BE2C (cell line): ENCODE measurements at regions not wholly inside any gene's neighbourhood (a gene's known extent, or its start where the extent isn't known, plus 50 kb on each side); places are given as distances from the start of the nearest gene placed in this dataset.

Experiments
- DNase-seq: peaks from one replicate; pipeline ENCODE4 v3.0.0-alpha.2; 2020
- H3K27me3 ChIP-seq: fragments of 250-450 bp; sonication (Bioruptor Pico); 2 replicates; pipeline ENCODE4 v1.5.1; 2020; ENCODE audit warnings: mild to moderate bottlenecking
- H3K36me3 ChIP-seq: fragments of 250-450 bp; sonication (Bioruptor Pico); 2 replicates; pipeline ENCODE4 v1.5.1; 2020; ENCODE audit warnings: mild to moderate bottlenecking
- H3K4me1 ChIP-seq: fragments of 250-450 bp; sonication (Bioruptor Pico); 2 replicates; pipeline ENCODE4 v1.5.1; 2020
- H3K4me3 ChIP-seq: 2 replicates; pipeline ENCODE4 v1.5.1; 2011; ENCODE audit warnings: low read depth, low read length
- H3K9me3 ChIP-seq: fragments of 250-450 bp; sonication (Bioruptor Pico); 2 replicates; pipeline ENCODE4 v1.5.1; 2020
- TF ChIP-seq, protein P1 (sequence below): IDR thresholded peaks from 2 replicates; pipeline ENCODE4 v1.5.1; 2012; ENCODE audit warnings: mild to moderate bottlenecking, low read depth, low read length

DNA sequence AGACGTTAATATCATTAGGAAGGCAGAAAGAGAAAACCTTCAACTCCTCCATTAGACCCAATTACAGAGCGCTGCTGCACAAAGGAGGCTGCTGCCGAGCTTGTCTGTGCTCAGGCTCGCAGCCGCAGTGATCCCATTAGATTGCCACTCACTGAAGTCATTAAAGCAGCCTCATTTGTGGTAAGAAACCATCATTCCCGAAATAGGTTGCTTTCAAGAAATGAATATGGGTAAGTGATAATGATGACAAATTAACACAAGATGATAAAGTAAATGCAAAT lies 137.2 kb downstream of the CAVIN4 start:
- H3K4me3 ChIP-seq, result no peak overlapping the region
- DNase-seq, result no peak
- H3K9me3 ChIP-seq, result no peaks in the 10 kb centered on the region
- no peaks in the 10 kb centered on the region for H3K4me1 ChIP-seq
- no peaks in the 10 kb centered on the region for H3K36me3 ChIP-seq
- H3K27me3 ChIP-seq, result no peaks in the 10 kb centered on the region
- TF ChIP-seq, protein P1, sequence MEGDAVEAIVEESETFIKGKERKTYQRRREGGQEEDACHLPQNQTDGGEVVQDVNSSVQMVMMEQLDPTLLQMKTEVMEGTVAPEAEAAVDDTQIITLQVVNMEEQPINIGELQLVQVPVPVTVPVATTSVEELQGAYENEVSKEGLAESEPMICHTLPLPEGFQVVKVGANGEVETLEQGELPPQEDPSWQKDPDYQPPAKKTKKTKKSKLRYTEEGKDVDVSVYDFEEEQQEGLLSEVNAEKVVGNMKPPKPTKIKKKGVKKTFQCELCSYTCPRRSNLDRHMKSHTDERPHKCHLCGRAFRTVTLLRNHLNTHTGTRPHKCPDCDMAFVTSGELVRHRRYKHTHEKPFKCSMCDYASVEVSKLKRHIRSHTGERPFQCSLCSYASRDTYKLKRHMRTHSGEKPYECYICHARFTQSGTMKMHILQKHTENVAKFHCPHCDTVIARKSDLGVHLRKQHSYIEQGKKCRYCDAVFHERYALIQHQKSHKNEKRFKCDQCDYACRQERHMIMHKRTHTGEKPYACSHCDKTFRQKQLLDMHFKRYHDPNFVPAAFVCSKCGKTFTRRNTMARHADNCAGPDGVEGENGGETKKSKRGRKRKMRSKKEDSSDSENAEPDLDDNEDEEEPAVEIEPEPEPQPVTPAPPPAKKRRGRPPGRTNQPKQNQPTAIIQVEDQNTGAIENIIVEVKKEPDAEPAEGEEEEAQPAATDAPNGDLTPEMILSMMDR, result no peak

DNA sequence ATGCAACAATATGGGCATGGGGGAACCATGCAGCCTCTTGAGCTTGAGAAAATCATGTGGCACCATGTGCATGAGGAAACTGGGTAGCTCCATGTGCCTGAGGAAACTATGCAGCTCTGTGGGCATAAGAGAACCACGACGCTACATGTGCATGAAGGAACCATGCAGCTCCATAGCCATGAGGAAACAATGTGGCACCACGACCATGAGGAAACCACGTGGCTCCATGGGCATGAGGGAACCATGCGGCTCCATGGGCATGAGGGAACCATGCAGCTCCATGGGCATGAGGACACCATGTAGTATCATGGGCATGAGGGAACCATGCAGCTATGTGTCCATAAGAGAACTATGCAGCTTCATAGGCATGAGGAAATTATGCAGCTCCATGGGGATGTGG lies 140.8 kb downstream of the CAVIN4 start:
- Histone ChIP-seq H3K36me3 (no peaks in the 10 kb centered on the region), H3K27me3 (no peaks in the 10 kb centered on the region), H3K4me3 (no peak overlapping the region), H3K4me1 (no peaks in the 10 kb centered on the region), H3K9me3 (no peaks in the 10 kb centered on the region)
- DNase-seq, result no peak
- TF ChIP-seq, protein P1, result no peak

DNA sequence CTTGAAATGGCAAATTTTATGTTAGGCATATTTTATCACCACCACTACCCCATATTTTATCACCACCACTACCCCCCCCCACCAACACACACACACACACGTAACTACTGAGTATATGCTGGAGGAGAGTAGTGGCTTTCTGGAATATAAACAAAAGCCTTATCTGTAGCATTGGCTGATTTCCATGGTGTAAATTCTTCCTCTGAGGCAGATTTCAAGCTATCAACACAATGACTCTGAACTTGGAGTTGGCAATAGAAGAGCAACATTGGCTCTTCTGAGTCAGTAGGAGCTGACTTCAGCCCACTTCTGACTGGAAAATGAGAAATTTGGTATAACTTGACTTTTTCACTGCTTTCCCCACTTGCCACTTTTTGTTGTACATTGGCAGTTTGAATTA lies 143.0 kb downstream of the CAVIN4 start:
- TF ChIP-seq, protein P1, result no peak
- no peak for DNase-seq
- H3K27me3 ChIP-seq, result no peaks in the 10 kb centered on the region
- no peaks in the 10 kb centered on the region for H3K9me3 ChIP-seq
- no peak overlapping the region for H3K4me3 ChIP-seq
- H3K4me1 ChIP-seq, result no peaks in the 10 kb centered on the region
- H3K36me3 ChIP-seq, result no peaks in the 10 kb centered on the region

DNA sequence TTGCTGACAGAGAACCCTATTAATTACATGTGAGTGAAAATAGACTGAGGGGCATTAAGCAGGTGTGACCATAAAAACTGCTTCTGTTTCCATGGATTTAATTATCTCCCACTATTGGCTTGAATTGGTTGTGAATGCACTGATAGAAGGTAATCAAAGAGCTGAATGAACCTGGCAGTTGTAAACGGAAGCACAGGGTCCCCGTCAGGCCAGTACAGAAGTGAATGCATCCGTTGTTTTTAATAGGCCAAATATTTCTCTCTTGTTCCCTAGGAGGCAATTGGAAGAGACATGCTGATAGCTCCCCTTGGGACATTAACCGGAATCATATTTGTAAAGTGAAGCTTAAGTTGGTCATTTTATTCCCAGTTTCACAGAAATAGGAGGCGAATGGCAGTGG lies 147.0 kb downstream of the CAVIN4 start:
- H3K9me3 ChIP-seq, result no peaks in the 10 kb centered on the region
- no peaks in the 10 kb centered on the region; the same call in 1 of the 2 replicates for H3K27me3 ChIP-seq
- TF ChIP-seq, protein P1, result no peak
- no peaks in the 10 kb centered on the region for H3K36me3 ChIP-seq
- H3K4me3 ChIP-seq, result no peak overlapping the region
- H3K4me1 ChIP-seq, result no peaks in the 10 kb centered on the region
- no peak for DNase-seq

DNA sequence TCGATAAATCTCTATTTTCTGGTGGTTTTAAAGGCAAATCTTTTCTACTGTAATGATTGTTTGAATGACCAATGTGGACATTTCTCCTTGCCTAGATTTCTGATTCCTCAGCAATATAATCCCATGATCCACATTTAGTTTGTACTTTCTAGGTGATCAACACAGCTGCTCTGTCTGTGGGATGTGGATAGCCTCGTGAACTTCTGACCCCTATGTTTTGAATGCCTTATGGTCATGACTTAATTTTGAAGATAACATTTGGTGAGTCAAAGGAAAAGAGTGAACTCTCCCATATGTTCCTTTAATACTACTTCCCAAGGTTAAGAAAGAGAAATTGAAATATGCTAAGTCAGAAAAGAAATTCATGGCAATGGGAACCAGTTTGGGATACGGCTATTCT lies 147.5 kb downstream of the CAVIN4 start:
- TF ChIP-seq, protein P1, result no peak
- no peak for DNase-seq
- no peak overlapping the region for H3K4me3 ChIP-seq
- H3K4me1 ChIP-seq, result no peaks in the 10 kb centered on the region
- no peaks in the 10 kb centered on the region for H3K36me3 ChIP-seq
- H3K9me3 ChIP-seq, result no peaks in the 10 kb centered on the region
- H3K27me3 ChIP-seq, result no peaks in the 10 kb centered on the region; the same call in 1 of the 2 replicates

DNA sequence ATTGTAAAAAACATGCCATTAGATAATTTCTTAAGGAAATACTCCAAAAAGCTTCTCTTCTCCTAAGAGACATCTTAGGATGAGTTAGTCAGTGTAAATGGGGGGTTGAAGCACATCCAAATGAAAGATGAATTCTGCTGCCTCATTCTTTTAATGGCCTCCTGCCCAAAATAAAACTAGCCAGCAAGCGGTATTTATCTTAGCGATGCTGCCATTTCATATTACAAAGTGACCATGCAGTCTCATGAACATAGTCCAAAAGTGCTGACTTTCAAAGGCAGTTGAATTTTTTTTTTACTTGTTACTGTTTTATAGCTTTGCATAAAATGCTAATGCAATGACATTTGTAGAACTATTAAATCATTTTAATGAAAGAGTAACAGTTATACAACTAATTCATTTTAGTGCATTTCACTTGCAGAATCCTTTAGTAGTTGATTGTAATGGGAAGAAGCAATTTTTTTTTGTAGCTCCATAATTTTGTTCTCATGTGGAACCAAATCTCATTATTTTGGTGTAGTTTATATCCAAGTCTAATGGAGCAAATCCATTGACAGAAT lies 151.5 kb downstream of the CAVIN4 start:
- TF ChIP-seq, protein P1, result no peak
- no peak for DNase-seq

More for the DNA sequence above, 151.5 kb downstream of the CAVIN4 start:
- Histone ChIP-seq H3K4me1 (no peaks in the 10 kb centered on the region), H3K27me3 (no peaks in the 10 kb centered on the region; the same call in 1 of the 2 replicates), H3K9me3 (no peaks in the 10 kb centered on the region; the same call in 1 of the 2 replicates), H3K36me3 (no peaks in the 10 kb centered on the region), H3K4me3 (no peak overlapping the region)
